SIG-M5 (cell line): ENCODE measurements at regions not wholly inside any gene's neighbourhood (a gene's known extent, or its start where the extent isn't known, plus 50 kb on each side); places are given as distances from the start of the nearest gene placed in this dataset.
"Not testable (repeated sequence)": the region's sequence is repeated elsewhere in the genome, so short reads cannot be mapped to it uniquely, and the experiment has no call there.

Experiments used
- DNase-seq: peaks from one replicate; lab custom pipeline; 2025; lab: John Stamatoyannopoulos, UW

DNA sequence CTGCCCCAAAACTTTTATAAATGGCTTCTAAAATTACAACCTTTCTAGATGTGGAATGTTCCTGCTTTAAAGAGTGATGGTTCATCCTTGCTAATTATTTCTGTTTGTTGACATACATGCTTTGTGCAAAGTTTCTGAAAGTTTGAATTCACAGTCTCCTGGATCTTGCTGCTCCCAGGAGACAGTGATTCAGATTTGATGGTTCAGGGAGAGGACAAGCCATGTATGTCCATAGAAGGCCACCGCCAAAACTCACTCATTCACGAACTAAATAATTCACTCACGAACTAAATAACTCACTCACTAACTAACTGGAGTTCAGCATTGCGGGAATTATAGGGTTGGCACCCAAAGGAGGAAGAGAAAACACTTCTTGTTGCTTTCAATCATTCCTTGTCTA, 416.5 kb upstream of the ZEB2 start:
- no peak for DNase-seq

DNA sequence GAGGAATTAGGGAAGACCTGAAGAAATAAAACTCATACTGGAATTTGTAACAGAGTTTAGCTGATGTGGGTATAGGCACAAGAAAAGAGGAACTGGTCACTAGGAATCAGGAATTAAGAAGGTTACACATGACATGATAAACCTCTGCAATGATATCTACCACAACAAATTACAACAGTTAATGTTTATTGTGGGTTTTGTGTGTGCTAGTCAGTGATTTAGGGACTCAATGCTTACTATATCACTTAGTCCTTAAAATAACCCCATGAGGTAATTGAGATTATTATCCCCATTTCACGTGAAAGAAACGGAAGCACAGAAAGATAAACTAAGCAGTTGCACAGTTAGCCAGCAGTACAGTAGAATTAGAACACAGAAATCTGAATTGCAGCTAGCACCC, 415.8 kb upstream of the ZEB2 start:
- DNase-seq: no peak

- DNase-seq: no peak
These were observed 415.3 kb upstream of the ZEB2 start for GRCh38 chr2:144935191-144935590.

- no peak for DNase-seq
These were observed 412.0 kb upstream of the ZEB2 start for GRCh38 chr2:144931960-144932359.

- no peak for DNase-seq
These were observed 411.6 kb upstream of the ZEB2 start for GRCh38 chr2:144931480-144931879.

DNA sequence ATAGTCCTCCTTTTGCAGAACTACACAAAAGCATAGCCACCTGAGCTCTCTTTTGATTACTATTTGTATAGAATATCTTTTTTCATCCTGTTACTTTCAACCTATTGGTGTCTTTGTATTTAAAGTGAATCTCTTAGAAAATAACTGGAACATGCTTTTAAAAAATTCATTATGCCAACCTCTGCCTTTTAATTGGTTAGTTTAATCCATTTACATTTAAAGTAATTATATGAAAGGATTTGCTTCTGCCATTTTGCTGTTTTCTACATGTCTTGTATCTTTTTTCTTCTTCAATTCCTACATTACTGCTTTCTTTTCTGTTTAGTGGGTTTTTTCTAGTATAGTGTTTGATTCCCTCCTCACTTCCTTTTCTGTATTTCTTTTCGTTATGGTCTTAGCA, 407.5 kb upstream of the ZEB2 start:
- no peak for DNase-seq

- no peak for DNase-seq
These were observed 406.0 kb upstream of the ZEB2 start for GRCh38 chr2:144925886-144926285.

DNA sequence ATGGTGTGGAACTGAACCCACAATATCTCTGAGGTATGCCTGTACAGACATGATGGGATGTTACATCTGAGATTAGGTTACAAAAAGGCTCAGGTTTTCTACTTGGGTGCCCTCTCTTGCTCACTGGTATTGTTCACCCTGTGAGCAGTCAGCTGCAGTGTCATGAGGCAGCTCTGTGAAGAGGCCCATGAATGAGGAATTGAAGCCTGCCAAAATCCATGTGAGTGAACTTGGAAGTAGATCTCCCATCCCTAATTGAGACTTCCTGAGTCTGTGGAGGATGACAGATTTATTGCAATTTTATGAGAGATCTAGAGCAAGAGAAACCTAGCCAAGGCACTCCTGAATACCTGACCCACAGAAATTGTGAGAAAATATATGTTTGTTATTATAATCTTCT, 404.9 kb upstream of the ZEB2 start:
- no peak for DNase-seq

GRCh38 chr2:144922519-144922918, 402.6 kb upstream of the ZEB2 start:
- DNase-seq: no peak

DNA sequence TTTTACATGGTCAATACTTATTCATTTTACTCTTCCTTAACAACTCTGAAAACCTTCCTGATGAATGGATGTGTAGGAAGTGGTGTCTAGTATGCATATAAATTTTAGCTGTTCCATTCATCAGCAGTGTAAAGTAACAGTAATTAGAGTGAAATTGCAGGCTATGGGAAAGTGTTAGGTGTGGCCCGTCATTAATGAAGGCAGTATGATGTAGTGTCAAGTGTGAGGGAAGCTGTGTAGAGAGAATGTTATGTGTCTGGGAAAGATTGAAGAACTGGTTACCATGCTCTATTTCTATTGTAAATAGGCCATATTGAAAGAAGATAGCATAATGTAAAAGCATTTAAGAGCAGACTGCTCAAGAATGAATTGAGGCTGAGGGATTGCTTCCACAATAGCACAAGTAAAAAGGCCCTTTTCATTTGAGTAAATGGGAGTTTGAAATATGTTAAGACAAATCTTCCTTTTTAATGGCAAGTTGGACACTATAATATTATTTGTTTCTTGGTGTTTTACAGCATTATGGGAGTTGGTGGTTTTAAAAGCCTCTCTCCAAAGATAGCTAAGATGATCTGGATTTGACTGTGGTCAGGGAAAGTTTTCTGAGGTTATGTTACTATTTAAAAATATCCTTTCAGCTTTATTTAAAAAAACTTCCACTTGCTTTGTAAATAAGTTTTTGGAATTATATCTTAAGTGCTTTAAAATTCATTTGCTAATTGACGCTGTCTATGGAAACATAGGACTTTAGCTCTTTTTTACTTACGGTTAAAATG, 401.0 kb upstream of the ZEB2 start:
- no peak for DNase-seq

GRCh38 chr2:144914622-144915318, 394.9 kb upstream of the ZEB2 start:
- DNase-seq: no peak

- DNase-seq: no peak
These were observed 394.2 kb upstream of the ZEB2 start for GRCh38 chr2:144914113-144914512.

- DNase-seq: no peak
These were observed 392.3 kb upstream of the ZEB2 start for GRCh38 chr2:144912206-144912605.

DNA sequence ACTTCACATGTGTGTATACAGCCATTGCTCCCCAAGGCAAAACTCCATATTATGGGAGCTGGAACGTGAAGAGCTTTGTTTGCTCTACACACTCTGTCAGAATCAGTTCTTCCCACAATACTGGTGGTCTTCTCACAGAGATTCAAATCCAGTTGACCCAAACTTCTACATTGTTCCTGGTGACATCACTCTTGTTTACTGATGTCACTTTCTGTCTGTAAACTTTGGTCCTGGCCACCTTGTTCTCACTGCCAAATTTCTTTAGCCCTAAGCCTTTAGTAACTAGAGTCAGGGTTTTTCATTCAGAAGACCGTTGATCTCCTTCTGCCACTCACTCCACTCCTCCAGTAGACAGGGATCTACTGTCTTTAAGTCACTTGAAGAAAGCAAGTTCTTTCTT, 386.0 kb upstream of the ZEB2 start:
- no peak for DNase-seq

GRCh38 chr2:144904612-144905011, 384.7 kb upstream of the ZEB2 start:
- no peak for DNase-seq

DNA sequence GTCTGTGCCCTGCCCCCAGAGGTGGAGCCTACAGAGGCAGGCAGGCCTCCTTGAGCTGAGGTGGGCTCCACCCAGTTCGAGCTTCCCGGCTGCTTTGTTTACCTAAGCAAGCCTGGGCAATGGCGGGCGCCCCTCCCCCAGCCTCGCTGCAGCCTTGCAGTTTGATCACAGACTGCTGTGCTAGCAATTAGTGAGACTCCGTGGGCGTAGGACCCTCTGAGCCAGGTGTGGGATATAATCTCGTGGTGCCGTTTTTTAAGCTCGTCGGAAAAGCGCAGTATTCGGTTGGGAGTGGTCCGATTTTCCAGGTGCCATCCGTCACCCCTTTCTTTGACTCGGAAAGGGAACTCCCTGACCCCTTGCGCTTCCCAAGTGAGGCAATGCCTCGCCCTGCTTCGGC, 383.1 kb upstream of the ZEB2 start:
- not testable (repeated sequence) for DNase-seq

GRCh38 chr2:144901386-144901785, 381.5 kb upstream of the ZEB2 start:
- not testable (repeated sequence) for DNase-seq

- no peak for DNase-seq
These were observed 376.4 kb upstream of the ZEB2 start for GRCh38 chr2:144896341-144896740.

DNA sequence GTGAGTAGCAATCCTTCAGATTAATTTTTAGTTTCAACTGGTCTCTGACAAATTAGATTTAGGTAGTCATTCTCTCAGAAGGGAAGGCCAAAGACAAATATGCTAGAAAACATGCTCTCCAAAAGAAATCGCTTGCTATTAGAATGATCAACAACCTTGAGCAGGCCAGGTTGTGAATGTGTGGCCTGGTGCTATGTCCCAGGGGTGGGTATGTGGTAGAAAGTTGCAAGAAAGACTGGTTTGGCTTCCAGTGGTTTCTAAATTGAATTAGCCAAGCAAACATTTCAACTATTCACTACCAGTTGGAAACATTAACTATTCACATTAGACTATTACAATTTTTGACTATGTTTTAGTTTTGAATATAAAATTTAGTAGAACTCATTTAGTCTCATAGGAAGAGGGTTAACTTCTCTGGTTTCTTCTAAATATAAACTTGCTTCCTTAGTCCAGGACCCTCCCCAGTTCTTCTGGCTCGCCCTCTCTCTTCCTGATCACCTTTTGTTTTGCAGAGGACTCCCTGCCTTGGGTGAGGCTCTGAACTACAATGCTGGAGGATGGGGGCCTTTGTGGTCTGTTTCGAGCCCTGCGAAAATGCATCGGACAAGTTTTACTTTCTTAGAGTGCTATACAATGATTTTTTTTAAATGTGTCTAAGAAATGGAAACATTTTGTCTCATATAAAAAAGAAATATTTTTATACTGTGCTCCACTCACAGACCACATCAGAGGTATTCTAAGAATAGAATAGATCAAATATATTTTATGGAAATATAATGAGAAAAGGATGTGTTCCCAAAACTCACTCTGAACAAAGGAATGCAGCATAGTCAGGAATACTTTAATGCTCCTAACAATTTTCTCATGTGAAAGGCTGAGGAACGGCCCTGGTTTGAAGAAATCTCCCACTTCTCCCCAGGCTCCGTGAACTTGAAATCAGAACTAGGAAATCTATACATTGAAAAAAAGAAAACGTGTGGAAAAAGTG, 375.0 kb upstream of the ZEB2 start:
- DNase-seq: no peak

GRCh38 chr2:144893464-144893863, 373.5 kb upstream of the ZEB2 start:
- no peak for DNase-seq

DNA sequence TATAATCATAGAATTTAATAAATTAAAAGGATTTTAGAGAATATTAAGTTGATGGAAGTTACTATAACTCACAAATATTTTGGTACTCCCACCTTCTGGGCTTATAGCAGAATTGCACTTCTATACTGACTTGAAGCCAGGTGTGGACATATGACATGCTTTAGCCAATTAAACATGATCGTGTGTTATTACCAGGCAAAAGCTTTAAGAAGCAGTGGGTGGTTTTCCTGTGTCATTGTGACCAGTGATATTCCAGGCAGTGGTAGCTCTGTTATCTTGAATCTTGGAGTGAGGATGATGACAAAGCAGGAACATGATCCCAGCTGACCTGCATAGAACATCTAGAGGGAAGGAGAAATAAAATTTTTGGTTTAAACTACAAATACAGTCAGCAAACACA, 370.9 kb upstream of the ZEB2 start:
- DNase-seq: no peak

DNA sequence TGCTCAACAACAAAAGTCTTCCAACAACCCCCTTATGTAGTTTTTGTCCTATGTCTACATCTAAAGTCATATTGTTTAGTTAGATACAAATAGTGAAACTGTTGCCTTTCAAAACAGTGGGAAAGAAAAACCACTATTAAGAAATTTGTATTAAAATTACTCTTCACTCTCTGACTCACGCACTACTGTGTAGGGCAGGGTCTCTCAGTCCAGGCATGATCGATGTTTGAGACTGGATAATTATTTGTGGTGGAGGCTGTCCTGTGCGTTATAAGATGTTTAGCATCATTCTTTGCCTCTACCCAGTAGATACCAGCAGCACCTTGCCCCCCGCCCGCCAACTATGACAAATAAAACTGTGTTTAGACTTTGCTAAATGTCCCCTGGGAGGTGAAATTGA, 369.4 kb upstream of the ZEB2 start:
- DNase-seq: no peak

DNA sequence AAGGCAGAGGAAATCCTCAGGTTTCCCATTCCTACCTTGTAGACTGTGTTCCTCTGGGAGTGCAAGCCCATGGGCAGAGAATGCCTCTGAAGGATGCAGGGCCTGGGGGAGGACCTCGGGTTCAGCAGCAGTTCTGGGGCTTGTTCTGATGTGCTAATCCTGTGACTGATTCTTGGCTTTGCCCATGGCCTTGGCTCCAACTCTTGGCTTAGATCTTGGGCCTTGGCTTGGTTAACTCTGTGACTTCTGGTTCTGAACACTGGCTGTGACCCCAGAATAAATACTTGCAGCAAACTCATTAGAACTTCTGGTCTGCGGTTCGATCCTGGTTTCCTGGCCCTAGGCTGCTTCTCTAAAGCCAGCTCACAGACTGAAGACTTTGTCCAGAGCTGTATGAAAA, 366.9 kb upstream of the ZEB2 start:
- no peak for DNase-seq
